Hindlimb muscle (tissue), 1 donor: ENCODE measurements at regions not wholly inside any gene's neighbourhood (a gene's known extent, or its start where the extent isn't known, plus 50 kb on each side); places are given as distances from the start of the nearest gene placed in this dataset.

Experiments
- DNase-seq: peaks from one replicate; pipeline ENCODE4 v3.0.0-alpha.2; 2013

- no peak for DNase-seq
Measured at GRCh38 chr2:12175323-12175722, 428.9 kb downstream of the LPIN1 start.

DNA sequence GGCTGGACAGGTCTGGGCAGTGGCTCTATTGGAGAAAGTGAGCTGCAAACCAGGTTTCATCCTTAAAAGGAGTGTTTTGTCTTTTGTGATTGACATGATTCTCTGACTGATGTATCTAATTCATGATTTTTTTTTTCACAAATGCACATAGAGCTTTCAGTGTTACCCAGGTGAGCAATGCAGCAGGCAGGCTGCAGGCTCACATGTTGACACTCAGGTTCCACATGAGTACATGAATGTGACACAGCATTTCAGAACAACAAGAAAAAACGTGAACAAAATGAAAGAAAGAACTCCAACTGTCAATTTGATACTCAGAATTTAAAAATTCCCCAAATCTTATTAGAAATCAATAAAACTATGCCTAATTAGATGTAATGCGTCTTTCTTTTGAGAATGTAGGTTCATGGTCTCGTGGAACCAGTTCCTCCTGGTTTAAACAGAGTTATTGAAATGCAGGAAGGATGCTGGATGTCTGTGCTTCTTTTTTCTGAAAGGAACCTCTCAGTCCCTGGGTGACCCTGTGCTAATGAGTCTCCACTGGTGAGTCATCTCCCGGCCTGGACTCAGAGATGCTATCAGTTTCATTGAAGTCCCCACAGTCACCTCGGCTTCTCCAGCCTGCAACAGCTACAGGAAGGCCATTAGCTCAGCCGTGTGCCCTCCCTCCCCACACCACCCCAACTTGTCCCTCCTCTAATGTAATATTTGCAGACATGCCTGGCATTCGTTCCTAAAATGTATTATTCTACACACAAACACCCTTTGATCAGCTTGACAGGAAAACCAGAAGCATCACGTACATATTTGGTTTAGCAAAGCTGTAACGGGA lies 430.4 kb downstream of the LPIN1 start:
- no peak for DNase-seq

- DNase-seq: peak; percentile 92
Measured at GRCh38 chr2:12177455-12178288, 431.2 kb downstream of the LPIN1 start.

- DNase-seq: no peak
Measured at GRCh38 chr2:12178289-12179080, 432.1 kb downstream of the LPIN1 start.

- no peak for DNase-seq
Measured at GRCh38 chr2:12180031-12180430, 433.6 kb downstream of the LPIN1 start.

DNA sequence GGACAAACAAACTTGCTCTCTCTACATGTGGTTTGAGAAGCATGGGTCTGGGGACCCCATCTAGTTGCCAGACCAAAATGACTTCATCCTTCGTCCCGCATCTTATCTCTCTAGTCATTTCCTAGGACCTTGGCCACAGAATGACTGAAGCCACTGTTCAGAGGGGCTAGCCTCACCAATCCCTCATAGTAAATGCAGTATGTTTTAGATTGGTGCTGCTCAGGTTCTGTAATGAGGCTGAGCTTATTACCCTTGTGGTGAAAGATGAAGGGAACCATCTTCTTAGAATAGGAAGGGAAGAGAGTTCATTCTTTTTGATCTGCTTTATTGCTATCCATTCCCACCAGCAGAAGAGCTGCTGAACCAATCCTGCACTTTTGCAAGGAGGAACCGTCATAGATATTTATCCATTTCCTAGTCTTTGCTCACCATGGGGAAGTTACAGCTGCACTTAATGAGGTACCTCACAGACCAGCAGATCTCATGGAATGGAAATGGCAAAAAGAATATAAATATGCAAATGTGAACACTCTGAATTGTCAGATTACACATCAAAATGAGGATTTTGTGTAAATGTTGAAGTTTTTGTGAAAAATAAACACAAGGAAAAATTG lies 436.7 kb downstream of the LPIN1 start:
- DNase-seq: no peak

DNA sequence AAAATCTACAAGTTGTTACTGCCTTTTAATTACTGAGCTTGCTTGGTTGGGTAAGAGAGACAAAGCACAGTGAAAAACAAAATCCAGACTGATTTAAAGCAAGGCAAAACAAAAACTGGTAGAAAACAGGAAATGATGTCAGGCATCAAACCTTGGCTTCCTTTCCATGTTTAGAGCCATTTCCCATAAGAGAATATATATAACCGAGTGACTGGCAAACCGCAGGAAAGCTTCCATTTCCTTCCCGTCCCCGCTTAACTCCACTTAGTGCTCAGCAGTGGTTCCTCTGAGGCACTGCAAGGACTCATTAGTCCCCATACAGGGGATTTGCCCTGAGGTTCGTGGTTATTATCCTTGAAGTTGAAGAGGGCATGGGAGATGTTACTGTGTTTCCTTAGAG lies 446.3 kb downstream of the LPIN1 start:
- DNase-seq: no peak

GRCh38 chr2:12194968-12195367 lies 448.5 kb downstream of the LPIN1 start:
- DNase-seq: no peak

DNA sequence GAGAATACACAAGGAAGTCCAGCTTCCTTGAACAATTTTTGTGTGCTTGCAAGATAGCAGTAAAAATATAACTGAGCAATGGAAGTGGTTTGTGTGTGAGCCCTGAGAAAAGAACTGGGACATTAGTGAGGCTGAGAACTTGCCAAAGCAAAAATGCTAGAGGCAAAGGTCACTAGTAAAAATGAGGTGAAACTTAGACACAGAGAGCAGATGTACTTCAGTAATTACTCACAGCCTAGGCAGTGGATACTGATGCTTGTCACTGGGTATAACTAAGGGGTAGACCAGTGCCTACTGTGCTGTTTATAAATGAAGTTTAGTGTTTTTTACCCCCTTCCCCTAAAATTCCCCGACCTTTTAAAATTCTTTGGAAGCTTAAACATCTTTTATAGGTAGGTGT lies 450.1 kb downstream of the LPIN1 start:
- no peak for DNase-seq

DNA sequence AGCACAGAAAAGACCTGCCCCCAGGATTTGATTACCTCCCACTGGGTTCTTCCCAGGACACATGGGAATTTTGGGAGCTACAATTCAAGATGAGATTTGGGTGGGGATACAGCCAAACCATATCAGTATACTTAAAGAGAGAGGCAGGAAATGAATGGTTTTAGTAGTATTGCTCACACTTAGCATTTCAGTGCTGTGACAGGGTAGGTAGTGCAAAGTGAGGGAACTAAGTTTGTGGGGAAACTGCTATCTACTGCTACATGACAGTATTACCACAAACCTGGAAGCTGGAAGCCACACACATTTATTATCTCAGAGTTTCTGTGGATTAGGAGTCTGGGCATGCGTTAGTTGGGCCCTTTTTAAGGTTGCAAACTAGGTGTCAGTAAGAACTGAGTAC lies 450.7 kb downstream of the LPIN1 start:
- DNase-seq: no peak

DNA sequence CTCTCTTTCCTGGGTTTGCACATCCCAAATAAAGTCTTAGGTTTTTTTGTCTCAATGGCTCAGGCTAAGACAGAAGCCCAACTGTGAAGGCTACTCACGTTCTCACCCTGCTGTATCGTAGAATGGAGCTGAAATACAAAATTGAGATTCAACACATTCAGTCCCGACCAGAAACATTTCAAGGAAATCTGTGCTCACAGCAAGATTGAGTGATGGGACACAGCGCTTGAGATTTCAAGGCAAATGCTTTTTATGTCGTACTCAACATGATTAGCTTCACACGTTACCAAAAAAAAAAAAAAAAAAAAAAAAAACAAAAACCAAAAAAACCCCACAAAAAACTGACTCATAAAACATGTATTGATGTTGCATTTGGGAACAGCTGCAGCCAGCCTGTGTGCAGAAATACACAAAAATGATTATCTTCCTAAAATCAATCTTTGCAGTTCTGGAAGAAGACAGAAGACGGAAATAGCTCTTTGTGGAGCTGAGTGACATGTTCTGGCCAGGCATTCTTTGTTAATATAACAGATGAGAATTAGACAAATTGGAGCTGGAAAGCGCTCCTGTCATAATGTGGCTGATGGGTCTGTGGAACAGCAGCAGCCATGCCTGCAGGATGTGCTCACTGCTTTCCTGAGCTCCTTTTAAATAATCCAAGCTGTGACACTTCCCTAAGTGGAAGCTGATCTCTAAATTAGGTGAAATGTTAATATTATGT lies 453.2 kb downstream of the LPIN1 start:
- no peak for DNase-seq

DNA sequence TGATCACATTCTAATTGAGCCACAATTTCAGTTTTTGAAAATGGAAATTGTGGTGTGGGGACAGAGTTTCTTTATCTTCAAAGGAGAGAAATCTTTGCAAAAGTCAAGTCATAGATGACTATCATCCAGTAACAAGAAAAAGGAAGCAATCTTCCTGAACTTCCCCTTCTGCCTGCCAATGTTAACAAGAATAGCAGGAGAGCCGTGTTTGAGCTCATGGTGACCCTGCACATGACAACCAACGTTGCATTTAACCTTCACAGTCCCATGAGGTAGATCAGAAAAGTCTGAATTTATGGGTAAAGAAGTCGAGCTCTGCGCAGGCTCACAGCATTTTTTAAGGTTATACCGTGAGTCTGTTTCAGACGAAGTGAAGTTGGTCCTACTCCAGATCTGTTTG lies 454.9 kb downstream of the LPIN1 start:
- no peak for DNase-seq

DNA sequence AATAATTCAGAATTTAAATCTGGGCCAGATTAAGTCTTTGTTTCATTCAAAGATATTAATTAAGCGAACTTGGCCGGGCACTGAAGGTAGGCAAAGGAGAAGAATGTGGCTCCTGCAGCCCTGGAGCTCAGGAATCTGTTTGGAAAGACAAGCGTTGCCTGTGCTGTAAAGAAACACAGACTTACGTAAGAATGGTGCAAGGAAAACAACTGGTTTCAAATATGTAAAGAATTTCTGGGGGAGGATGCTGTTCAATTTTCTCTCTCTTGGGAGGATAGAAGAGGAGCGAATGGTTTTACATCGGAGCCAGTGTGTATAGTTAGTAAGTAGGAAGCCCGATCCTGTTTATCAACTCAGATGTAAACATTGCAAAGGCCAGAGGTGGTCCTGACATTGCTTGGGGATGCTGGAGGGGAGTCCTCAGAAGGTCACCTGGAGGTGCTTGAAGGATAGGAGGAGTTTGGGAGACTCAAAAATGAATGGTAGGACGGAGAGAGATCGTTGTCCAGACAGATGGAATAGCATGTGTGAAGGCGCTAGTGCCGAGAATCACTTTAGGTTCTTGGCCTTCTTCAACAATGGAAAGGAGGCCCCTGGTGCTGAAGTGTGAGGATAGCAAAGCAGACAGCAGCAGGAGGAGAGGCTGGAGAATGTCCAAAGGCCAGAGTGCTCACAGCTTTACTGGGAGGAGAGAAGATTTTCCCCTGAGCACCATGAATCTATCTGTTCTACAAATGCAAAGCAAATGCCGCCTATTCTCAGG lies 456.1 kb downstream of the LPIN1 start:
- peak; percentile 80 for DNase-seq

- no peak for DNase-seq
Measured at GRCh38 chr2:12203528-12203927, 457.1 kb downstream of the LPIN1 start.

DNA sequence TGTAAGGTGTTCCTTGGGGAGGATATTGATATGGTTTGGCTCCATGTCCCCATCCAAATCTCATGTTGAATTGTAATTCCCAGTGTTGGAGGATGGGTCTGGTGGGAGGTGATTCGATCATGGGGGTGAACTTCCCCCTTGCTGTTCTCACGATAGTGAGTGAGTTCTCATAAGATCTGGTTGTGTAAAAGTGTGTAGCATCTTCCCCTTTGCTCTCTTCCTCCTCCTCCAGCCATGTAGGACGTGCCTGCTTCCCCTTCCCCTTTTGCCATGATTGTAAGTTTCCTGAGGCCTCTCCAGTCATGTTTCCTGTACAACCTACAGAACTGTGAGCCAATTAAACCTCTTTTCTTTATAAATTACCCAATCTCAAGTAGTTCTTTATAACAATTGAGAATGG lies 458.7 kb downstream of the LPIN1 start:
- DNase-seq: no peak

GRCh38 chr2:12207491-12207890 lies 461.1 kb downstream of the LPIN1 start:
- DNase-seq: no peak

GRCh38 chr2:12210016-12210933 lies 463.8 kb downstream of the LPIN1 start:
- DNase-seq: no peak

GRCh38 chr2:12211326-12212175 lies 465.1 kb downstream of the LPIN1 start:
- DNase-seq: no peak
